GM18861 (cell line): ENCODE measurements at regions not wholly inside any gene's neighbourhood (a gene's known extent, or its start where the extent isn't known, plus 50 kb on each side); places are given as distances from the start of the nearest gene placed in this dataset.
"Not testable (repeated sequence)": the region's sequence is repeated elsewhere in the genome, so short reads cannot be mapped to it uniquely, and the experiment has no call there.

Source experiments
- ATAC-seq: cut with Tn5 transposase; IDR thresholded peaks from one replicate; pipeline ENCODE4 v1.9.1; 2021; ENCODE audit not compliant: unreplicated experiment

- no peak for ATAC-seq
Observed at GRCh38 chr2:56768973-56769372, 585.2 kb downstream of the CCDC85A start.

- no peak for ATAC-seq
Observed at GRCh38 chr2:56770490-56770889, 586.7 kb downstream of the CCDC85A start.

- ATAC-seq = no peak
Observed at GRCh38 chr2:56784046-56784445, 600.3 kb downstream of the CCDC85A start.

- no peak for ATAC-seq
Observed at GRCh38 chr2:56801214-56801613, 617.4 kb downstream of the CCDC85A start.

GRCh38 chr2:56801770-56802169 is 618.0 kb downstream of the CCDC85A start:
- ATAC-seq = no peak

- ATAC-seq = no peak
Observed at GRCh38 chr2:56803596-56803995, 619.8 kb downstream of the CCDC85A start.

- ATAC-seq = no peak
Observed at GRCh38 chr2:56806924-56807323, 623.1 kb downstream of the CCDC85A start.

GRCh38 chr2:56807861-56808260 is 624.1 kb downstream of the CCDC85A start:
- no peak for ATAC-seq

- no peak for ATAC-seq
Observed at GRCh38 chr2:56811401-56811800, 627.6 kb downstream of the CCDC85A start.

- ATAC-seq = no peak
Observed at GRCh38 chr2:56812432-56812831, 628.6 kb downstream of the CCDC85A start.

GRCh38 chr2:56813490-56813889 is 629.7 kb downstream of the CCDC85A start:
- no peak for ATAC-seq

GRCh38 chr2:56816666-56817065 is 632.9 kb downstream of the CCDC85A start:
- ATAC-seq = no peak

GRCh38 chr2:56831780-56832179 is 648.0 kb downstream of the CCDC85A start:
- no peak for ATAC-seq

- ATAC-seq = no peak
Observed at GRCh38 chr2:56834686-56835085, 650.9 kb downstream of the CCDC85A start.

- ATAC-seq = not testable (repeated sequence)
Observed at GRCh38 chr2:56840009-56840408, 656.2 kb downstream of the CCDC85A start.

GRCh38 chr2:56860991-56861390 is 677.2 kb downstream of the CCDC85A start:
- no peak for ATAC-seq

- ATAC-seq = no peak
Observed at GRCh38 chr2:56871644-56872043, 687.9 kb downstream of the CCDC85A start.

GRCh38 chr2:56874717-56875116 is 690.9 kb downstream of the CCDC85A start:
- no peak for ATAC-seq

- no peak for ATAC-seq
Observed at GRCh38 chr2:56889738-56890137, 705.9 kb downstream of the CCDC85A start.

GRCh38 chr2:56892382-56892781 is 708.6 kb downstream of the CCDC85A start:
- no peak for ATAC-seq

- ATAC-seq = no peak
Observed at GRCh38 chr2:56898986-56899385, 715.2 kb downstream of the CCDC85A start.

- no peak for ATAC-seq
Observed at GRCh38 chr2:56912490-56912889, 728.7 kb downstream of the CCDC85A start.

GRCh38 chr2:56918790-56919189 is 735.0 kb downstream of the CCDC85A start:
- ATAC-seq = no peak

- no peak for ATAC-seq
Observed at GRCh38 chr2:56933976-56934375, 750.2 kb downstream of the CCDC85A start.
